ENCODE measurements at regions not wholly inside any gene's neighbourhood (a gene's known extent, or its start where the extent isn't known, plus 50 kb on each side); places are given as distances from the start of the nearest gene placed in this dataset.

- H3K36me3 ChIP-seq, result no peaks in the 10 kb centered on the region
- peaks cover 0 to 21% (median 0%) of the 10 kb centered on the region in 7 donors for H3K27me3 ChIP-seq
- intact Hi-C loops (cut with DNase I), result loop anchor here in 1 of 10 donors (5.0 kb wide), 1 partner anchor 44 kb away; no protein-coding TSS in a partner anchor
- no peak overlapping the region for H3K27ac ChIP-seq
- ATAC-seq (no peak), DNase-seq (no peak)
- H3K9me3 ChIP-seq, result no peaks in the 10 kb centered on the region
- 76 to 77% methylated on average over 24 of the region's 24 CpGs for WGBS, 2 donors
- peaks cover 0 to 18% (median 13%) of the 10 kb centered on the region in 9 donors for H3K4me1 ChIP-seq
- no peak for TF ChIP-seq CTCF (IDR thresholded peaks at IDR 0.05)
- H3K4me3 ChIP-seq, result no peak overlapping the region
Measured at GRCh38 chr9:134271338-134272301, 54.6 kb upstream of the RXRA start.

- peak in 1 of 2 donors; percentile 37 for DNase-seq
- TF ChIP-seq CTCF (IDR thresholded peaks at IDR 0.05), result no peak
- Histone ChIP-seq H3K36me3 (no peaks in the 10 kb centered on the region), H3K9me3 (no peaks in the 10 kb centered on the region), H3K4me1 (peaks cover 0 to 21% (median 11%) of the 10 kb centered on the region in 9 donors), H3K4me3 (no peak overlapping the region), H3K27ac (no peak overlapping the region), H3K27me3 (peaks cover 0 to 19% (median 0%) of the 10 kb centered on the region in 7 donors)
- intact Hi-C loops (cut with DNase I), result loop anchor here in 1 of 10 donors (5.0 kb wide), 1 partner anchor 45 kb away; no protein-coding TSS in a partner anchor
- WGBS, 2 donors, result 76% methylated on average over 21 of the region's 21 CpGs
- ATAC-seq, result peak in 2 of 8 donors; percentile 21 to 34
Measured at GRCh38 chr9:134272302-134273023, 53.8 kb upstream of the RXRA start.

- no peak for TF ChIP-seq CTCF (IDR thresholded peaks at IDR 0.05)
- peaks cover 0 to 14% (median 0%) of the 10 kb centered on the region in 7 donors for H3K27me3 ChIP-seq
- DNase-seq (no peak), ATAC-seq (no peak)
- H3K27ac ChIP-seq, result no peak overlapping the region
- no peak overlapping the region for H3K4me3 ChIP-seq
- intact Hi-C loops (cut with DNase I), result loop anchor here in 1 of 10 donors (5.0 kb wide), 1 partner anchor 46 kb away; no protein-coding TSS in a partner anchor
- no peaks in the 10 kb centered on the region for H3K36me3 ChIP-seq
- H3K4me1 ChIP-seq, result peaks cover 0 to 10% (median 0%) of the 10 kb centered on the region in 9 donors
- peaks cover 0 to 5% (median 0%) of the 10 kb centered on the region in 11 donors for H3K9me3 ChIP-seq
- 96 to 97% methylated on average over 5 of the region's 5 CpGs for WGBS, 2 donors
Measured at GRCh38 chr9:134273647-134274046, 52.6 kb upstream of the RXRA start.

- intact Hi-C loops (cut with DNase I), result no loop called here
- DNase-seq (no peak), ATAC-seq (no peak)
- H3K9me3 ChIP-seq, result peaks cover 0 to 5% (median 0%) of the 10 kb centered on the region in 11 donors
- H3K36me3 ChIP-seq, result no peaks in the 10 kb centered on the region
- 65 to 72% methylated on average over 9 of the region's 9 CpGs for WGBS, 2 donors
- H3K4me3 ChIP-seq, result no peak overlapping the region
- H3K27ac ChIP-seq, result no peak overlapping the region
- no peak for TF ChIP-seq CTCF (IDR thresholded peaks at IDR 0.05)
- peaks cover 0 to 8% (median 0%) of the 10 kb centered on the region in 9 donors for H3K4me1 ChIP-seq
- peaks cover 0 to 14% (median 0%) of the 10 kb centered on the region in 7 donors for H3K27me3 ChIP-seq
Measured at GRCh38 chr9:134275375-134275774, 50.9 kb upstream of the RXRA start.

Measured in heart right ventricle (tissue), 16 donors.